ENCODE measurements at regions not wholly inside any gene's neighbourhood (a gene's known extent, or its start where the extent isn't known, plus 50 kb on each side); places are given as distances from the start of the nearest gene placed in this dataset.
"Not testable (repeated sequence)": the region's sequence is repeated elsewhere in the genome, so short reads cannot be mapped to it uniquely, and the experiment has no call there.

- no peak for DNase-seq (ENCODE audit: low spot score)
Measured at GRCh38 chr14:86987966-86988365, 1005.0 kb downstream of the GALC start.

DNA sequence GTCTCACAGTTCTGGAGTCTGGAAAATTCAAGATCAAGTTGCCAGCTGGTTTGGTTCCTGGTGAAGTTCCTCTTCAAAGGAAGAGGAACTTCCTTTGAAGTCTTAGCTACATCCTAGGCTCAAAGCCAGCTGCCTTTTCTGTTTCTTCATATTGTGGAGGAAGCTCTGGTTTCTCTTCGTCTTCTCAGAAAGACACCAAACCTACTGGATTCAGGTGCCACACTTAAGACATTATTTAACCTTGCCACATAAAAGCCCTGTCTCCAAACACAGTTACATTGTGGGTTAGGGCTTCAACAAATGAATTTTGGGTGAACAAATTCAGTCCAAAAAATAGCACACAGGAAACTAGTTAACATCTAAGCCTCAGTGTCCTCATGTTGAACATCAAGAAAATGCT, 1019.8 kb downstream of the GALC start:
- DNase-seq (ENCODE audit: low spot score): no peak

DNA sequence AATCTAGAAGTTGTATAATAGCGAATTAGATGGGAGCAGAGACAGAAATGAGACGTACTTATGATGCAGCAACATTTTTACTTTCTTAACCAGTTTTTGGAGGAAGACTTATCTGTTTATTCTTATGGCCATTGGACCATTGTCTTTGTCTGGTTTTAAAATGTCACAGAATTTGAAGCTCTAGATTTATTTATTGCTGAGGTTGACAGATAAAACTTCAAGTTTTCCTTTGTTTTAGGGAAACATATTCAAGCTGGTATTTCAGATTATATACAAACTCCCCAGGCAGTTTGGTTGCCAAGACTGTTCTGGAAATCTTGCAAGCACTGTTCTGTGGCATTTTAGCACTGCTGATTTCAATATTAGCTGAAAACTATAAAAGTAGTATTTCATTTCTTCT, 1021.7 kb downstream of the GALC start:
- no peak for DNase-seq (ENCODE audit: low spot score)

DNA sequence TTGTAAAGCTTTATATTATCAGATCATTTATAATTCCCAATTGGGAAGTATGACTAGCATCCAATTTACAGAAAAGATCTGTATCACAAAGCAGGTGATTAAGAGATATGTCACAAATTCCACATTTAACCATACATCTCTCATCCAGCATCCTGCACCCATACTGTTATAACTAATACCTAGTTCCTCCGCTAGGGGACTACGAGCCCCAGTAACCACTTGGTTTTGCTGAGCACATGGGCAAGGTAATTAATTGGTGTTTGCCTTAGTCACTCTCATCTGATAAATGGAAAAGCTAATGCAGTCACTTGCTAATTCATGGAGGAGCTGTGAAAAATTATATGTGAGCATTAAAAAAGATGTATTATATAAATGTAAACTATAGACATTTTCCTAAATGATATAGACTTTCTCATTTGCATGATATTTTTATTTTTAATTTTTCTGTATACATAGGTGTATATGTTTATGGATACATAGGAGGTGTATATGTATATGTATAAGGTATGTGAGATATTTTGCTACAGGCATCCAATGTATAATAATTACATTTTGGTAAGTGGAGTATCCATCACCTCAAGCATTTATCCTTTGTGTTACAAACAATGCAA, 1031.8 kb downstream of the GALC start:
- DNase-seq (ENCODE audit: low spot score): no peak

GRCh38 chr14:86955771-86956354, 1037.1 kb downstream of the GALC start:
- DNase-seq (ENCODE audit: low spot score): no peak

DNA sequence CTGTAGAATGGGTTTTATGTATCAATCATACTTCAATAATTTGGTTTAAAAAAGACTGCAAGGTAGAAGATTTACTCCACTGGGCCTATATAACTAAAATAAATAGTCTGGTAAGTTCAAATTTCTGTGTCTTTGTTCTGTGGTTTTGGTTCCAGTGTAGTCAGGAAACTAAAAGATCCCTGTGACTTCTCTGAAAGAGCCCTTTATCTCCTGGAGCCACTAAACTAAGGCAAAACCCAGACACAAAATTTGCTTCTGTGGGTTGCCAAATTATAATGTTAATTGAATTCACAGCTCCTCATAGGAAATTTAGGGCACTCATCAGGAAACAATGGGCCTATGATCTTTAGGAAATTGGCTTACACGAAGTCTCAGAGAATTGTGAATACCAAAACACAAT, 1038.4 kb downstream of the GALC start:
- DNase-seq (ENCODE audit: low spot score): no peak

DNA sequence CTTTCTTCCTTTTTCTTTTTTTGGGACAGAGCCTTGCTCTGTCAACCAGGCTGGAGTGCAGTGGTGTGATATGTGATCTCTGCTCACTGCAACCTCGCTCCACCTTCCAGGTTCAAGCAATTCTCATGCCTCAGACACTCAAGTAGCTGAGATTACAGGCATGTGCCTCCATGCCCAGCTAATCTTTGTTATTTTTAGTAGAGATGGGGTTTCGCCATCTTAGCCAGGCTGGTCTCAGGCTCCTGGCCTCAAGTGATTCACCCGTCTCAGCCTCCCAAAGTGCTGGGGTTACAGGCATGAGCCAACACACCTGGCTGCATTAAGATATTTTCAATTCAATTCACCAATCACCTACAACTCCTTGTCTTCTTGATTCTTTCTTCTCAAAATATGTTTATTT, 1046.5 kb downstream of the GALC start:
- DNase-seq (ENCODE audit: low spot score): no peak

- DNase-seq (ENCODE audit: low spot score): no peak
Measured at GRCh38 chr14:86944434-86944833, 1048.5 kb downstream of the GALC start.

GRCh38 chr14:86943391-86944365, 1049.3 kb downstream of the GALC start:
- no peak for DNase-seq (ENCODE audit: low spot score)

DNA sequence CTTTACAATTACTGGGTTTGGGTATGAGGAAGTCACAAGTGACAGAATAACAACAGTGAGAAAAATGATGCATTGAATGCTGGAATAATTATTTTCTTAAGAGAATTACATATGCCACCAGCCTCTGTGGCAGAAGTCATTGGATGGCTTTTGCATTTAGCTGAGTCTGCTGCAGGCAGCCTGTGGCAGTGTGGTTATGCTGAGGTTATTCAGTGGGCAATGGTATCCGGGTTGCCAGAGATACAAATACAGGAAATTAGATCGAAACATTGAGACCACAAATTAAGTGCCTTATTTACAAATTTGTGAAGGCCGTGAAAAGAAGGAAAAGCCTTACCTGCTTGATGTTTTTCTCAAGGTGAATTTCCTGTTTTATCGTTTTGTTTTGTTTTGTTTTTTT, 1050.0 kb downstream of the GALC start:
- DNase-seq (ENCODE audit: low spot score): no peak

- DNase-seq (ENCODE audit: low spot score): no peak
Measured at GRCh38 chr14:86940106-86940505, 1052.9 kb downstream of the GALC start.

DNA sequence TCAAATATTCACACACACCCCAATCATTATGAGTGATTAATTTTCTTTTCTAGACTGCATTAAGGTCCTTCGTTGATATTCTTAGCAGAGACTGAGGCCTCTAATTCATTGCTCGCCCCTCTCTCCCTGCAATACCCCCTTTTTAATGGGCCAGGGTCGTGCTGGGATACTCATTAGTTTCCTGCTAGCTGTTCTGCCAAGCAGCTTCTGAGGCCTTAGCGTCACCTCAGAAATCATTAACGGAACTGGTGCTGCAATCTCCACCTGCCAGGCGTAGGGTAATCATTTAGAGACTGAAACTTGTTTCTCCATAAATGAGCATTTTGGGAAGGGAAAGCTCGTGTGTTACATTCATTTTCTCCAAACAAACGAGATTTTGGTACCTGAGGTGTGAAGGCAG, 1054.7 kb downstream of the GALC start:
- DNase-seq (ENCODE audit: low spot score): no peak

- DNase-seq (ENCODE audit: low spot score): no peak
Measured at GRCh38 chr14:86936556-86936955, 1056.4 kb downstream of the GALC start.

- DNase-seq (ENCODE audit: low spot score): no peak
Measured at GRCh38 chr14:86935241-86935885, 1057.6 kb downstream of the GALC start.

DNA sequence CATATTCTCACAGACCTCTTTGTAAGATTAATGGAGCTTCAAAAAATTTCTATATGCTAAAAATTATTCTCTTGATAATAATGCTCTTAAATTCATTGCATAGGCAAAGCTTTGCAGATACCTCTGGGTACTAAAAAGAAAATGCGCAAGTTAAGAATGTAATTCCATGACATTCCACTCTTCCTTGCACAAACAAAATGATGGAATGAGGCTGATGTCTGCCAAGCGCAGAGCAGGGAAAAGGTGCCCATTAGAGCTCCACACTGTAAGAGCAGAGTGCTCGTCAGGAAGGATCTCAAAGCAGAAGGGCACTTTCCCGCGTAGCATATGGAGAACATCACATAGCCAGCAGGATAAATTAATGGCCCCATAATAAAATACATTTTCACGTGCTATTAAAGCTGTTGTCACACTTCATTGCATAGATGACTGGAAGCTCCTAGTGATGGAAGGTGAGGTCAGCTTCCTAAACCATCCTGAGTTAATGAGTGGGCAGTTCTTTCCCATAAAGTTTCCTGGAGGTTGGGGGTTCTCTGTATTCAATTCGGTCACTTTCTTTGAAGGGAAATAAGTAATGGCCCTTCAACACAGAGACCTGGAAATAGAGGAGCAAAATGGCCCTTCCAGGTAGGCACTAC, 1058.9 kb downstream of the GALC start:
- DNase-seq (ENCODE audit: low spot score): no peak

- DNase-seq (ENCODE audit: low spot score): no peak
Measured at GRCh38 chr14:86933460-86933859, 1059.5 kb downstream of the GALC start.

GRCh38 chr14:86915406-86915805, 1077.6 kb downstream of the GALC start:
- DNase-seq (ENCODE audit: low spot score): no peak

DNA sequence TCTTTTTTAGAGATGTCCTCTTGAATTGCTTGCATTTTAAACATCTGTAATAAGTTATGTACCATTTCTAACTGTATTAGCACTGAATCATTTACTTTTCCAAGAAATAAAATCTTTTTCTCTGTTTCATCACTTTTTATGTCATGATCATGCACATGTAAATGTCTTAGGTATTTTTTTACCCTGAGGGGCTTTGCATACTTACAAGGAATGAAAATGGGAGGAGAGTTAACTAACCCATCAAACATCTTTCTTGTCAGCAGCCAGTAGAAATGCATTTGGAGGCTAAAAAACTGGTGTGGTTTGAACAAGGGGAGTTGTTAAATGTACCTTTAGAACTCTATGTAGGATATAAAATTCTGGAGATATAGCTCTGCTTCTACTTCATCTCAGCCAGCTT, 1080.3 kb downstream of the GALC start:
- DNase-seq (ENCODE audit: low spot score): no peak

DNA sequence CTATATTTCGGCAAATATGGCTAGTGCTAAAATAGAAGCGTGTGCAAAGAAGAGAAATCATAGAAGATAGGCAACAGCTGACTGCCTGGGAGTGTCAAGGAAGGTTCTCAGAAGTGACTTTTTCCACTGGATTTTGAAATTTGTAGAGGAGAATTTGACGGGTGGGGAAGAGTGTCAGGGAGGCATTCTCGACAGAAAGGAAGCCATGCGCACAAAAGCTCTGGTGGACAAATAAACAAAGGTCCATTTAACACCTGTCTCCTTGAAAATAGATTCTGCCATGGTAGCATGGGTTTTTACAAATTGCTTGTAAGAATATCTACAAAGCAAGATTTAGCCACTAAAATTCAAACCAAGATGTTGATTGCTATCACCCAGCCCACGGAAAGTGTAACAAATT, 1081.5 kb downstream of the GALC start:
- no peak for DNase-seq (ENCODE audit: low spot score)

- DNase-seq (ENCODE audit: low spot score): not testable (repeated sequence)
Measured at GRCh38 chr14:86905386-86905926, 1087.5 kb downstream of the GALC start.

- DNase-seq (ENCODE audit: low spot score): no peak
Measured at GRCh38 chr14:86902176-86902950, 1090.6 kb downstream of the GALC start.
